ENCODE measurements at regions not wholly inside any gene's neighbourhood (a gene's known extent, or its start where the extent isn't known, plus 50 kb on each side); places are given as distances from the start of the nearest gene placed in this dataset.

GRCh38 chr1:218531936-218532335 is 186.8 kb downstream of the TGFB2 start:
- no peak overlapping the region for H3K23ac ChIP-seq (ENCODE audit: low read depth, low read length, poor library complexity)
- DNase-seq (ENCODE audit: low spot score): no peak
- no peak overlapping the region for H2AK5ac ChIP-seq (ENCODE audit: low read depth, low read length)
- H2AFZ ChIP-seq (ENCODE audit: low read length): no peak overlapping the region
- no peaks in the 10 kb centered on the region for H3K27me3 ChIP-seq (ENCODE audit: control insufficient read depth in 3 of 3, insufficient read depth in 3 of 3, low read depth in 1 of 3, low read length in 3 of 3)
- H2BK120ac ChIP-seq (ENCODE audit: low read depth, low read length): no peak overlapping the region
- H3K4me3 ChIP-seq (ENCODE audit: low read length in 2 of 2): no peak overlapping the region
- H3K14ac ChIP-seq (ENCODE audit: low read length): no peak overlapping the region
- no peak overlapping the region for H3K4me2 ChIP-seq (ENCODE audit: insufficient read depth, low read length, poor library complexity, severe bottlenecking)
- H3K27ac ChIP-seq (replicated peaks; ENCODE audit: low read length): no peak overlapping the region
- no peaks in the 10 kb centered on the region for H3K9me3 ChIP-seq (replicated peaks in 1 of 2; ENCODE audit: control insufficient read depth in 2 of 2, insufficient read depth in 1 of 2, low read depth in 1 of 2, low read length in 2 of 2)
- H4K91ac ChIP-seq (ENCODE audit: low read depth, low read length, poor library complexity): no peak overlapping the region
- H2BK12ac ChIP-seq (ENCODE audit: low read length): no peak overlapping the region
- no peaks in the 10 kb centered on the region for H3K36me3 ChIP-seq (replicated peaks in 1 of 2; ENCODE audit: control insufficient read depth in 2 of 2, insufficient read depth in 2 of 2, low read length in 2 of 2)
- no peak overlapping the region for H4K8ac ChIP-seq (ENCODE audit: low read depth, low read length)
- no peak overlapping the region for H3K18ac ChIP-seq (ENCODE audit: low read length)
- H2BK5ac ChIP-seq (ENCODE audit: low read length): no peak overlapping the region
- no peaks in the 10 kb centered on the region for H3K79me1 ChIP-seq (ENCODE audit: low read depth, low read length)
- H3K9ac ChIP-seq (ENCODE audit: low read depth, low read length, poor library complexity): no peak overlapping the region
- peaks cover 0 to 4% of the 10 kb centered on the region in 2 donors for H3K4me1 ChIP-seq (ENCODE audit: control insufficient read depth in 2 of 2, insufficient read depth in 1 of 2, low read depth in 1 of 2, low read length in 2 of 2)
- H2BK15ac ChIP-seq (ENCODE audit: low read length): no peak overlapping the region
- no CpG with 5 or more reads among the region's 5 CpGs for WGBS, 2 donors (ENCODE audit: extremely low coverage in 2 of 2, insufficient read length in 2 of 2, insufficient replicate concordance in 1 of 2)
- H3K4ac ChIP-seq (ENCODE audit: low read length): no peak overlapping the region

DNA sequence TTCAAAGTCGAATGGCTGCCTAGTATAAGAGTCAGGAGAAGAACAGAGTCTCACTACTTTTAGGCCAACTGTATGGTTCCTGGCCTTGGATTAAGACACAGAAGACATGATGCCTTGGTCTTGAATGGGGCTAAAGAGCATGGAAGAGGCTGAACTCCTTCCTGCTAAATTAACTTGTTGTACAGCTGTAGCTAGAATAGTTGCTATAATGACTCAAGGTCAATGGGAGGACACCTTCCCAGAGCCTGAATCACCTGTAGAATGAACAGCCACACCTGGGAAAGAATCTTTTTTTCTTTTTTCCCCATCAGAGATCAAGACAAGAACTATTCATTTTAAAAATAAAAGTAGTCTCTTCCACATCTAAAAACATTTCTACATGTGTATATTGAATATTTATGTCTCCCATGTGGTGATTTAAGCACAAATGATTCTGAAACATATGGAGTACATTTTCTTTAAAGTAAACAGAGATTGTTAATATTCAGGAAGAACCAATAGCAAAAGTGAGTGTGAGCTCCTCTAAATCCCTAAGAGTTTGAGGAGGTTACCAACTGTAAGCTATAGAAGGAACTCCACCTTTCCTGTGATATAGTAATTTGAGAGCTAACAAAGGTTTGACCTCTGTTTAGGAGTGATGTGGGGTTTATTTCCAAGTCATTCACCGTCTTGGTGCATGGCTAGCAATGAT is 191.3 kb downstream of the TGFB2 start:
- no peak overlapping the region for H4K91ac ChIP-seq (ENCODE audit: low read depth, low read length, poor library complexity)
- no CpG with 5 or more reads among the region's 2 CpGs for WGBS, 2 donors (ENCODE audit: extremely low coverage in 2 of 2, insufficient read length in 2 of 2, insufficient replicate concordance in 1 of 2)
- H3K9me3 ChIP-seq (replicated peaks in 1 of 2; ENCODE audit: control insufficient read depth in 2 of 2, insufficient read depth in 1 of 2, low read depth in 1 of 2, low read length in 2 of 2): no peaks in the 10 kb centered on the region
- H3K14ac ChIP-seq (ENCODE audit: low read length): no peak overlapping the region
- H4K8ac ChIP-seq (ENCODE audit: low read depth, low read length): no peak overlapping the region
- DNase-seq (ENCODE audit: low spot score): no peak
- peaks cover 0 to 10% of the 10 kb centered on the region in 2 donors for H3K4me1 ChIP-seq (ENCODE audit: control insufficient read depth in 2 of 2, insufficient read depth in 1 of 2, low read depth in 1 of 2, low read length in 2 of 2)
- no peak overlapping the region for H3K4me2 ChIP-seq (ENCODE audit: insufficient read depth, low read length, poor library complexity, severe bottlenecking)
- no peak overlapping the region for H2AK5ac ChIP-seq (ENCODE audit: low read depth, low read length)
- H3K4me3 ChIP-seq (ENCODE audit: low read length in 2 of 2): no peak overlapping the region
- no peak overlapping the region for H2AFZ ChIP-seq (ENCODE audit: low read length)
- H3K18ac ChIP-seq (ENCODE audit: low read length): no peak overlapping the region
- no peaks in the 10 kb centered on the region for H3K36me3 ChIP-seq (replicated peaks in 1 of 2; ENCODE audit: control insufficient read depth in 2 of 2, insufficient read depth in 2 of 2, low read length in 2 of 2)
- no peaks in the 10 kb centered on the region for H3K79me1 ChIP-seq (ENCODE audit: low read depth, low read length)
- H3K27ac ChIP-seq (replicated peaks; ENCODE audit: low read length): no peak overlapping the region
- H2BK5ac ChIP-seq (ENCODE audit: low read length): no peak overlapping the region
- no peak overlapping the region for H3K4ac ChIP-seq (ENCODE audit: low read length)
- H3K23ac ChIP-seq (ENCODE audit: low read depth, low read length, poor library complexity): no peak overlapping the region
- no peak overlapping the region for H2BK15ac ChIP-seq (ENCODE audit: low read length)
- no peak overlapping the region for H3K9ac ChIP-seq (ENCODE audit: low read depth, low read length, poor library complexity)
- H2BK12ac ChIP-seq (ENCODE audit: low read length): no peak overlapping the region
- no peak overlapping the region for H2BK120ac ChIP-seq (ENCODE audit: low read depth, low read length)
- H3K27me3 ChIP-seq (ENCODE audit: control insufficient read depth in 3 of 3, insufficient read depth in 3 of 3, low read depth in 1 of 3, low read length in 3 of 3): no peaks in the 10 kb centered on the region

DNA sequence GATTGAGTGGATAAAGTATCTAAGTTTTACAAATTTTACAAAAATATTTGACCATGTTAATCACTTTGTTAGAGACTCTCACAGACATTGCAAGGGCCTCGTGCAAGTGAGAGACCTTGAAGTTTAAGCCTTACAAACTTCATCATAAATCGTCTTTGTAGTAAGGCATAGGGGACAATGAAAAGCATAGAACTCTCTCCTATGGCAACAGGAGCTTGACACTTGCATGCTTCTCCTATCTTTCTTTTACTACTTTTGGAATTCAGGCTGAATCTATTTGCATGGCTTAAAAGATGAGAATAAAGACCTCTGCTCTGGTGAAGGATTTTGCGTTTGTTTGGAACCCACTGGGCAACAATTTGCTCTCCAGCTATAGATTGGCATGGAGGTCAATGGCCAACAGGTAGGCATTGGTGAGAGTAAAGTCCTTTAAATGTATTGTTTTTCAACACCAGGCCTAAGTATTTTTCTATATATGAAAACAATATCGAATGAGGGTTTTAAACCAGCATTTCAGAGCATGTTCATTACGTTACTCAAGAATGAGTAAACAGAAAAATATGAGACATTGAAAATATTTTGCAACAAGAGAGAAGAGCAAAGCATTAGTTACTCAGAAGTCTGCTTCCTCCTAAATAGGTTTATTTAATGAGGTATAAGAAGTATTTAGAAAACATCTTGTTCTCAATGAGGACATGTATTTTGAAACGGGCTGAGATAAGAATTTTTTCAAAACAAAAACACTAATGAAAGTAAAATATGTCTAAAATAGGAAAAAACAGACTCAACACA is 192.2 kb downstream of the TGFB2 start:
- H3K9me3 ChIP-seq (replicated peaks in 1 of 2; ENCODE audit: control insufficient read depth in 2 of 2, insufficient read depth in 1 of 2, low read depth in 1 of 2, low read length in 2 of 2): no peaks in the 10 kb centered on the region
- DNase-seq (ENCODE audit: low spot score): no peak
- no peak overlapping the region for H4K8ac ChIP-seq (ENCODE audit: low read depth, low read length)
- peak overlapping the region; percentile 51 for H2AFZ ChIP-seq (ENCODE audit: low read length)
- no peak overlapping the region for H3K23ac ChIP-seq (ENCODE audit: low read depth, low read length, poor library complexity)
- no peak overlapping the region for H3K27ac ChIP-seq (replicated peaks; ENCODE audit: low read length)
- H3K14ac ChIP-seq (ENCODE audit: low read length): no peak overlapping the region
- no peak overlapping the region for H2BK5ac ChIP-seq (ENCODE audit: low read length)
- no peak overlapping the region for H3K4me3 ChIP-seq (ENCODE audit: low read length in 2 of 2)
- no peaks in the 10 kb centered on the region for H3K36me3 ChIP-seq (replicated peaks in 1 of 2; ENCODE audit: control insufficient read depth in 2 of 2, insufficient read depth in 2 of 2, low read length in 2 of 2)
- no CpG with 5 or more reads among the region's 6 CpGs for WGBS, 2 donors (ENCODE audit: extremely low coverage in 2 of 2, insufficient read length in 2 of 2, insufficient replicate concordance in 1 of 2)
- peaks cover 0 to 10% of the 10 kb centered on the region in 2 donors for H3K4me1 ChIP-seq (ENCODE audit: control insufficient read depth in 2 of 2, insufficient read depth in 1 of 2, low read depth in 1 of 2, low read length in 2 of 2)
- no peak overlapping the region for H3K18ac ChIP-seq (ENCODE audit: low read length)
- H2AK5ac ChIP-seq (ENCODE audit: low read depth, low read length): no peak overlapping the region
- no peak overlapping the region for H3K9ac ChIP-seq (ENCODE audit: low read depth, low read length, poor library complexity)
- no peak overlapping the region for H2BK120ac ChIP-seq (ENCODE audit: low read depth, low read length)
- no peak overlapping the region for H2BK15ac ChIP-seq (ENCODE audit: low read length)
- H3K4me2 ChIP-seq (ENCODE audit: insufficient read depth, low read length, poor library complexity, severe bottlenecking): no peak overlapping the region
- H3K79me1 ChIP-seq (ENCODE audit: low read depth, low read length): no peaks in the 10 kb centered on the region
- no peak overlapping the region for H4K91ac ChIP-seq (ENCODE audit: low read depth, low read length, poor library complexity)
- no peak overlapping the region for H2BK12ac ChIP-seq (ENCODE audit: low read length)
- H3K27me3 ChIP-seq (ENCODE audit: control insufficient read depth in 3 of 3, insufficient read depth in 3 of 3, low read depth in 1 of 3, low read length in 3 of 3): no peaks in the 10 kb centered on the region
- no peak overlapping the region for H3K4ac ChIP-seq (ENCODE audit: low read length)

DNA sequence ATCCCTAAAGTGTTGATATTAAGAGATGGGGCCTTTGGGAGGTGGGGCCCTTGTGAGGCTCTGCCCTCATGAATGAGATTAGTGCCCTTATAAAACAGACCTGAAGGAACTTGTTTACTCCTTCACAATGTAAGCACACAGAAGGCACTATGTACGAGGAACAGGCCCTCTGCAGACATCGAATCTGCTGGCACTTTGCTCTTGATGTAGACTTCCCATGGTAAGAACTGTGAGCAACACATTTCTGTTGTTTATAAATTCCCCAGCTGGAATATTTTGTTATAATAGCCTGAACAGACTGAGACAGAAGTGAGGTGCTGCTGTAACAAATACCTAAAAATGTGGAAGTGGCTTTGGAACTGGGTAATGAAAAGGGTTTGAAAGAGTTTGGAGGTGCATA is 193.2 kb downstream of the TGFB2 start:
- no peak overlapping the region for H2BK120ac ChIP-seq (ENCODE audit: low read depth, low read length)
- H4K91ac ChIP-seq (ENCODE audit: low read depth, low read length, poor library complexity): no peak overlapping the region
- H2AK5ac ChIP-seq (ENCODE audit: low read depth, low read length): no peak overlapping the region
- no peak overlapping the region for H3K4ac ChIP-seq (ENCODE audit: low read length)
- H3K18ac ChIP-seq (ENCODE audit: low read length): no peak overlapping the region
- H2BK15ac ChIP-seq (ENCODE audit: low read length): no peak overlapping the region
- H3K14ac ChIP-seq (ENCODE audit: low read length): no peak overlapping the region
- H3K4me2 ChIP-seq (ENCODE audit: insufficient read depth, low read length, poor library complexity, severe bottlenecking): no peak overlapping the region
- no peak overlapping the region for H4K8ac ChIP-seq (ENCODE audit: low read depth, low read length)
- DNase-seq (ENCODE audit: low spot score): no peak
- no peak overlapping the region for H2AFZ ChIP-seq (ENCODE audit: low read length)
- no peak overlapping the region for H2BK5ac ChIP-seq (ENCODE audit: low read length)
- no peak overlapping the region for H3K9ac ChIP-seq (ENCODE audit: low read depth, low read length, poor library complexity)
- H3K9me3 ChIP-seq (replicated peaks in 1 of 2; ENCODE audit: control insufficient read depth in 2 of 2, insufficient read depth in 1 of 2, low read depth in 1 of 2, low read length in 2 of 2): no peaks in the 10 kb centered on the region
- H3K4me3 ChIP-seq (ENCODE audit: low read length in 2 of 2): no peak overlapping the region
- no peak overlapping the region for H2BK12ac ChIP-seq (ENCODE audit: low read length)
- H3K27me3 ChIP-seq (ENCODE audit: control insufficient read depth in 3 of 3, insufficient read depth in 3 of 3, low read depth in 1 of 3, low read length in 3 of 3): no peaks in the 10 kb centered on the region
- no CpG with 5 or more reads among the region's 2 CpGs for WGBS, 2 donors (ENCODE audit: extremely low coverage in 2 of 2, insufficient read length in 2 of 2, insufficient replicate concordance in 1 of 2)
- H3K27ac ChIP-seq (replicated peaks; ENCODE audit: low read length): no peak overlapping the region
- H3K36me3 ChIP-seq (replicated peaks in 1 of 2; ENCODE audit: control insufficient read depth in 2 of 2, insufficient read depth in 2 of 2, low read length in 2 of 2): no peaks in the 10 kb centered on the region
- no peak overlapping the region for H3K23ac ChIP-seq (ENCODE audit: low read depth, low read length, poor library complexity)
- peaks cover 2% of the 10 kb centered on the region for H3K79me1 ChIP-seq (ENCODE audit: low read depth, low read length)
- H3K4me1 ChIP-seq (ENCODE audit: control insufficient read depth in 2 of 2, insufficient read depth in 1 of 2, low read depth in 1 of 2, low read length in 2 of 2): peaks cover 0 to 10% of the 10 kb centered on the region in 2 donors
